G401.6 (cell line): ENCODE measurements at regions not wholly inside any gene's neighbourhood (a gene's known extent, or its start where the extent isn't known, plus 50 kb on each side); places are given as distances from the start of the nearest gene placed in this dataset.

ENCODE experiments used
- FAIRE-seq: peaks from 2 replicates; lab custom pipeline; 2012; peaks lifted over from hg19 to GRCh38; lab: Jason Lieb, UNC

- FAIRE-seq = no peak
These were observed 715.5 kb downstream of the GBE1 start for GRCh38 chr3:81045976-81046375.

- FAIRE-seq = no peak
These were observed 716.2 kb downstream of the GBE1 start for GRCh38 chr3:81045246-81045645.

- FAIRE-seq = no peak
These were observed 717.7 kb downstream of the GBE1 start for GRCh38 chr3:81043660-81044199.

GRCh38 chr3:81043009-81043408, 718.4 kb downstream of the GBE1 start:
- FAIRE-seq = no peak

GRCh38 chr3:81041331-81041730, 720.1 kb downstream of the GBE1 start:
- FAIRE-seq = no peak

GRCh38 chr3:81040107-81040506, 721.3 kb downstream of the GBE1 start:
- FAIRE-seq = no peak

GRCh38 chr3:81033684-81034083, 727.8 kb downstream of the GBE1 start:
- FAIRE-seq = no peak

- no peak for FAIRE-seq
These were observed 728.3 kb downstream of the GBE1 start for GRCh38 chr3:81033185-81033584.

- FAIRE-seq = no peak
These were observed 731.6 kb downstream of the GBE1 start for GRCh38 chr3:81029861-81030260.

- no peak for FAIRE-seq
These were observed 734.1 kb downstream of the GBE1 start for GRCh38 chr3:81027344-81027743.

- no peak for FAIRE-seq
These were observed 736.9 kb downstream of the GBE1 start for GRCh38 chr3:81024560-81024959.

- no peak for FAIRE-seq
These were observed 739.1 kb downstream of the GBE1 start for GRCh38 chr3:81022339-81022738.

- no peak for FAIRE-seq
These were observed 748.1 kb downstream of the GBE1 start for GRCh38 chr3:81013360-81013759.

GRCh38 chr3:81005992-81006391, 755.5 kb downstream of the GBE1 start:
- FAIRE-seq = no peak

GRCh38 chr3:81003817-81004216, 757.6 kb downstream of the GBE1 start:
- FAIRE-seq = no peak

GRCh38 chr3:81003008-81003645, 758.3 kb downstream of the GBE1 start:
- no peak for FAIRE-seq

GRCh38 chr3:80999481-80999880, 762.0 kb downstream of the GBE1 start:
- FAIRE-seq = no peak

GRCh38 chr3:80998022-80998421, 763.4 kb downstream of the GBE1 start:
- FAIRE-seq = no peak

- no peak for FAIRE-seq
These were observed 763.8 kb downstream of the GBE1 start for GRCh38 chr3:80997622-80998021.

- FAIRE-seq = no peak
These were observed 766.7 kb downstream of the GBE1 start for GRCh38 chr3:80994767-80995166.

GRCh38 chr3:80994085-80994665, 767.3 kb downstream of the GBE1 start:
- no peak for FAIRE-seq

GRCh38 chr3:80993241-80993945, 768.1 kb downstream of the GBE1 start:
- no peak for FAIRE-seq

GRCh38 chr3:80983753-80984152, 777.7 kb downstream of the GBE1 start:
- no peak for FAIRE-seq
